ENCODE measurements at regions not wholly inside any gene's neighbourhood (a gene's known extent, or its start where the extent isn't known, plus 50 kb on each side); places are given as distances from the start of the nearest gene placed in this dataset.

- Histone ChIP-seq H3K4me2 (ENCODE audit: insufficient read depth, low read length) (no peak overlapping the region), H3K27ac (ENCODE audit: extremely low read depth, low read depth, low read length) (no peak overlapping the region), H3K36me3 (ENCODE audit: control insufficient read depth, insufficient read depth, low read length) (no peaks in the 10 kb centered on the region), H3K4me3 (no peak overlapping the region), H3K9me1 (ENCODE audit: control insufficient read depth, insufficient read depth, low read length) (no peaks in the 10 kb centered on the region), H3K9me3 (replicated peaks; ENCODE audit: control insufficient read depth, insufficient read depth, low read depth, low read length) (no peaks in the 10 kb centered on the region), H2AFZ (ENCODE audit: low read depth, low read length) (no peak overlapping the region), H3K4me1 (replicated peaks in 1 of 2; ENCODE audit: control insufficient read depth in 2 of 2, insufficient read depth in 2 of 2, low read length in 2 of 2) (no peaks in the 10 kb centered on the region; a peak in 3 of 5 replicates), H4K20me1 (replicated peaks; ENCODE audit: control insufficient read depth, insufficient read depth, low read length) (0 out of 2 replicates have a peak, but pooled peaks cover 4% of the 10 kb centered on the region), H3K27me3 (ENCODE audit: control insufficient read depth in 2 of 2, insufficient read depth in 2 of 2, low read length in 2 of 2) (peaks cover 34 to 46% of the 10 kb centered on the region in 2 experiments), H3K79me2 (ENCODE audit: control insufficient read depth, insufficient read depth, low read length) (no peaks in the 10 kb centered on the region), H3K9ac (ENCODE audit: insufficient read depth in 1 of 2, low read depth in 2 of 2, low read length in 2 of 2) (no peak overlapping the region)
- DNase-seq (ENCODE audit: extremely low read depth in 1 of 4, low spot score in 3 of 4) (no peak), FAIRE-seq (no peak), ATAC-seq (no peak)
- POLR2A ChIA-PET: interaction anchor here (1.9 kb wide), 1 partner anchor 10 kb away, joined by 12 read pairs; no protein-coding TSS in a partner anchor
- CTCF ChIA-PET (ENCODE audit: low intra/inter-chr PET ratio): no interaction called here
- no TSS peak for BruUV-seq (replicated peaks)
- 1% methylated on average over 4 of the region's 4 CpGs for WGBS (ENCODE audit: insufficient coverage, low coverage, missing lambda C conversion rate)
- in situ Hi-C loops (cut with MboI) (no loop called here), intact Hi-C loops (cut with micrococcal nuclease) (no loop called here)
- TF ChIP-seq NFXL1 (CRISPR knock-in tag; IDR thresholded peaks at IDR 0.05) (no peak), E2F4 (CRISPR knock-in tag; IDR thresholded peaks at IDR 0.05; ENCODE audit: low read depth) (no peak), CTCF (IDR thresholded peaks at IDR 0.05 in 2 of 3, conservative IDR thresholded peaks at IDR 0.05 in 1 of 3; ENCODE audit: insufficient read depth in 2 of 3, low read depth in 1 of 3, low read length in 3 of 3) (no peak), FOXJ3 (CRISPR knock-in tag; IDR thresholded peaks at IDR 0.05) (no peak), ZNF253 (CRISPR knock-in tag; conservative IDR thresholded peaks at IDR 0.05) (no peak), CEBPG (CRISPR knock-in tag; IDR thresholded peaks at IDR 0.05) (no peak), CEBPG (tag; conservative IDR thresholded peaks at IDR 0.05 in 1 of 2, IDR thresholded peaks at IDR 0.05 in 1 of 2) (no peak), KDM2B (CRISPR knock-in tag; IDR thresholded peaks at IDR 0.05) (no peak), SIRT6 (IDR thresholded peaks at IDR 0.05; ENCODE audit: low read depth, low read length) (no peak), ASH1L (IDR thresholded peaks at IDR 0.05; ENCODE audit: borderline replicate concordance, low read depth, partially characterized antibody) (no peak), CBX2 (IDR thresholded peaks at IDR 0.05; ENCODE audit: insufficient read depth, low read length, poor library complexity, severe bottlenecking) (no peak), PTTG1 (tag; IDR thresholded peaks at IDR 0.05; ENCODE audit: low read depth) (no peak), HDAC1 (IDR thresholded peaks at IDR 0.05) (no peak), HMBOX1 (IDR thresholded peaks at IDR 0.05) (no peak), EP400 (IDR thresholded peaks at IDR 0.05) (no peak), HNRNPK (IDR thresholded peaks at IDR 0.05; ENCODE audit: low read depth, low read length, poor library complexity, severe bottlenecking) (no peak), SRF (CRISPR knock-in tag; IDR thresholded peaks at IDR 0.05) (no peak)
Measured at GRCh38 chr9:95756986-95757385, 118.5 kb upstream of the ERCC6L2 start.

Data from K562 (cell line).